ENCODE measurements at regions not wholly inside any gene's neighbourhood (a gene's known extent, or its start where the extent isn't known, plus 50 kb on each side); places are given as distances from the start of the nearest gene placed in this dataset.

- TF ChIP-seq CTCF (IDR thresholded peaks at IDR 0.05) (no peak), POLR2A (IDR thresholded peaks at IDR 0.05) (no peak)
These were observed 222.8 kb upstream of the PRDM9 start for GRCh38 chr5:23284656-23285055.
